GM19099 (cell line): ENCODE measurements at regions not wholly inside any gene's neighbourhood (a gene's known extent, or its start where the extent isn't known, plus 50 kb on each side); places are given as distances from the start of the nearest gene placed in this dataset.

Experiments used
- POLR2A ChIP-seq: IDR thresholded peaks from 3 replicates; pipeline ENCODE4 v1.6.1; 2011; ENCODE audit warnings: low read depth; ENCODE audit not compliant: insufficient read length; ENCODE audit errors: extremely low read depth

DNA sequence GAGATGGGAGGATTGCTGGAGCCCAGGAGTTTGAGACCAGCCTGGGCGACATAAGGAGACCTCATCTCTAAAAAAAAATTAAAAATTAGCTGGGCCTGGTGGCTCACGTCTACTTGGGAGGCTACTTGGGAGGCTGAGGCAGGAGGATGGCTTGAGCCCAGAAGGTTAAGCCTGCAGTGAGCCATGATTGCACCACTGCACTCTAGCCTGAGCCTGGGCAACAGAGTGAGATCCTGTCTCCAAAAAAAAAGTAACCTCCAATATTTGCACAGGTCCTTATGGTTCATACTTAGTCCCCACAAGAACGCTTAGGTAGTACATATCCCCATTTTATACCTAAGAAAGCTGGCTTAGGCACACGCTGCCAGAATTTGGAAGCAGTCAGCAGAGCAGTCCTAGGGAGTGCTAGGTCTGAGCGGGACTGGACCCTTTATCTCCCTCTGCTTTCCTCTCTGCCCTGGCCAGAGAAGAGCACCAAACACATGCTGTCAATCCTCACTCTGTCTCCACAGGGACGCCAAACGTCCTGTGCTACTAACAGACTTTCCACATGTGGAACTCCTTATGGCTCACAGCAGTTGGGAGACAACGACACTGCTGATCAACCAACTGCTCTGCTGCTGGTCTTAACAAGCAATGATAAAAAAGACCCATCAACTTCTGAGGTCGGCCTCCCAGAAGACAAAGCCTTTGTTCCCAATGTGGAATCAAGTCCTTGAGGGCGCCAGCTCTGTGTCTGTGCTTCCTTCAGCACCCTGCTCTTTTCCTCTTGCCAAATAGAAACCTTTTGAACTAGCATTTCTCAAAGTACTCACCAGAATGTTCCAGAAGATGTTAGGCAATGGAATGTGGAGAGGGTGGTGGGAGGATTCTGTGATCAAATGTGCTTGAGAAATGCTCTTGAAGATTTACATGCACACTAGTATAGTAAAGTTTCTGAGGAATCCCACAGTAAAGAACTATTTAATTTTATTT is 226.3 kb upstream of the DTNBP1 start:
- no peak for TF ChIP-seq POLR2A

DNA sequence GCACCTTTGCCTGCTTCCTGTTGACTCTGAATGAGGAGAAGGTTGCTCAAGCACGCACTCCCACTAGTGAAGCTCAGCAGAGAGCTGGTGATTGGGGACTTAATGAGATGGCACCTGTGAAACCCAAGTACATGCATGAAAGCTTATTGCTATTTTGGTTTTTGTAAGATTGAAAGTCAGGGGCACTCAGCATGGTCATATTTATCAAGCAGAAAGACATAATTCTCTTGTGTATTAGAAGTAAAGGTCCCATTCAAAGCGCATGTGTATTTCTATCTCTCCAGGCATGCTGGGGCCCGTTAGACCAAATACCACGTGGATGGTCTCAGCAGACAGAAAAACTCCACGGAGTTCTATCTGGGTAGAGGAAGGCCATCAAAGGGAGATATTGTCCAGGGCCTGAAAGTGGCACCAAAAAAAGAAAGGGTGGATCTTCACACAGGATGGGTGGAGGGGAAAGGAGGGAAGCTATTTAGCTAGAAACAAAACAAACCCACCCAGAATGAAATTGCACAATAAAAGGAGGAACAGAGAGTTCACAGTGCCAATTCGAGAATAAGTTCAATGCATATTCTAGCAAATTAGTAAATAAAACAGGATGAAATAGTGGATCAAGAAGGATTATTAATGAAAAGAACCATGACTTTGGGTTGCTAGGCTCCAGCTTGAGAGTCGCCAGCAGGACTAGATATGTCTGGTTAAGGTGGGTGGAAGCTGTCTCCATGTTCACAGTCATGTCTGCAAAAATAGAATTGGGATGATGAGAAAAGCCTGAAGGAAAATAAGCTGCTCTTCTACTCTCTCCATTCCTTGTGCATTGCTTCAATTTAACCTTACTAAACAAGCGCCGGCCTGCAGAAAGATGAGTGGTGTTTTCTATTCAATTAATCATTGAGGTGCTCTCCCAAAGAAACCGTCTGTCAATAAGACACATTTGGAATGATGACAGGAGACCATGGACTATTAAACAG is 224.9 kb upstream of the DTNBP1 start:
- TF ChIP-seq POLR2A = no peak

DNA sequence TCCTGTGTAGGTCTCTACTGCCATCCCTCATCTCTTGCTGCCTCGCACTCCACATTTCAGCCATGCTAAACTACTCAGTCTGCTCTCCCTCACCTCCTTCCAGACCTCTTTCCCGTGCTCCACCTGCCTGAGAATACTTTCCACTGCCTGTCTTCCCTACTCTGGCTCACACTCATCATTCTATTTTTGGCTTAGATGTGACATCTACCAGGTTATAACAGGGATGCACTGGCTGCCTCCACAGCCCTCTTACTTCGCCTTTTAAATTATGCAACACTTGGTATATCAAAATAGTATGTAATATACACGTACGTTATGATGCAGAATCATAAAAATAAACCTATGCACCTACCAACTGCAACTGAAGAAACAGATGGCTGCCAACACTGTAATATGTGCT is 222.8 kb upstream of the DTNBP1 start:
- TF ChIP-seq POLR2A = no peak

GRCh38 chr6:15882915-15883314 is 220.1 kb upstream of the DTNBP1 start:
- TF ChIP-seq POLR2A = no peak

DNA sequence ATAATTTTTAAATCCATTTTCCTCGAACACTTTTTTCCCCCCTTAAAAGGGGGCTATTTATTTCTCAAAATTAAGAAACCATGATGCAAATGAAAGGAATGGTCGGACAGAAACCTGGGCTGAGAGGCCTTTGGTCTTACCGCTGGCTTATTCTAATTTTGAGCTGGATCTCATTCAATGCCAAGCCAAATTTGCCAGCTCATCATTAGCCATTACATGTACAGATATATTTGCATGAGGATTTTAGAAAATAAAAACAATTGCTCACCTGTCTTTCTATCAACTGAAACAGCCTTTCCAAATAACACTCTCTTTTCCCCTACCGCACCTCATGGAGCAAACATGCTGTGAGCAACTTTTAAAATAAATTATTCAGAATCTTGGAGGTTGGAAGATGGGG is 219.5 kb upstream of the DTNBP1 start:
- no peak for TF ChIP-seq POLR2A

- TF ChIP-seq POLR2A = no peak
Observed at GRCh38 chr6:15881150-15881549, 218.3 kb upstream of the DTNBP1 start.

GRCh38 chr6:15880262-15880973 is 217.6 kb upstream of the DTNBP1 start:
- TF ChIP-seq POLR2A = no peak

GRCh38 chr6:15879371-15880261 is 216.8 kb upstream of the DTNBP1 start:
- TF ChIP-seq POLR2A = no peak

DNA sequence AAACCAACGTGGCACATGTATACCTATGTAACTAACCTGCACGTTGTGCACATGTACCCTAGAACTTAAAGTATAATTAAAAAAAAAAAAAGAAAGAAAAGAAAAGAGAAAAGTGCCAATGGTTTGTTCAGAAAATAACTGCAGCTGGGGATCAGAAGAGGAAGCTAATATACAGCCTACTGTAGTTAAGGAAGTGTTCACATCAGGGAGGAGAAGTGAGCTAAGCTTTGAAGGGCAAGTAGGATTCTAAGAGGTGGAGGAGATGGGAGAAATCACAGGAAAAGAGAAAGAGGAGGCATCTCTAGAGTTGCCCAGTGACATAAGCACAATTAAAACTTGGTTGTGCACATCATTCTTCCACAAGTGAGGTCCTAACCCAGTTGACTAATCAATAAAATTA is 214.4 kb upstream of the DTNBP1 start:
- no peak for TF ChIP-seq POLR2A

DNA sequence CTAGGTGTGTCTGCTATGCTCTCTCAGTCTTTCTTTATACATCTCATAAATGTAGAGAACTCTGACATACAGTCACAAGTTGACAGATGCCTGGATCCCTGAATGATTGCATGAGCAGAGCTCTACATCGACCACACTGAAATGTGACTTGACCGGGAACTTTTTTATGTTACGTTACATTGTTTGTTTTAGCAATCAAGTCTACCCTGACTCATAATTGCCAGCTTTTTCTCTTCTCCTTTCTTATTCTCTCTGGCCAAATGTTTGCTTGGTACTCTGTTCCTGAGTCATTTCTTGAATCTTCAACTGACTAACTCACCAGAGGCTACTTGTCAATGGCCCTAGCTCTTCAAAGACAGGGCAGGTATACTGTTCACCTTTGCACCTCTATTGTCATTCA is 213.6 kb upstream of the DTNBP1 start:
- TF ChIP-seq POLR2A = no peak

GRCh38 chr6:15875797-15876196 is 213.0 kb upstream of the DTNBP1 start:
- no peak for TF ChIP-seq POLR2A

DNA sequence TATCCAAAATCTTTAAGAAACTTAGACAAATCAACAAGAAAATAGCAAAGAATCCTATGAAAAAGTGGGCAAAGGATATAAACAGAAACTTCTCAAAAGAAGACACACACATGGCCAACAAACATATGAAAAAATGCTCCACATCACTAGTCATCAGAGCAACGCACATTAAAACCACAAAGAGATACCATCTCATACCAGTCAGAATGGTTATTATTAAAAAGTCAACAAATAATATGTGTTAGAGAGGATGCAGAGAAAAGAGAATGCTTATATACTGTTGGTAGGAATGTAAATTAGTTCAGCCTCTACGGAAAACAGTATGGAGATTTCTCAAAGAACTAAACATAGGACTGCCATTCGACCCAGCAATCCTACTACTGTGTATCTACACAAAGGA is 212.0 kb upstream of the DTNBP1 start:
- no peak for TF ChIP-seq POLR2A

- no peak for TF ChIP-seq POLR2A
Observed at GRCh38 chr6:15874326-15874725, 211.5 kb upstream of the DTNBP1 start.
